Peyer's patch (tissue), 4 donors: ENCODE measurements at regions not wholly inside any gene's neighbourhood (a gene's known extent, or its start where the extent isn't known, plus 50 kb on each side); places are given as distances from the start of the nearest gene placed in this dataset.

Source experiments
- POLR2A ChIP-seq, 2 donors: fragments of 450-650 bp; IDR thresholded peaks; one replicate each; pipeline ENCODE4 v1.5.1; 2017; ENCODE audit warnings: antibody characterized with exemption in 2 of 2, mild to moderate bottlenecking in 2 of 2, moderate library complexity in 2 of 2
- TF ChIP-seq, protein P1 (sequence below), 6 experiments: fragments of 450-650 bp in 4 of 6; fragments of 200-600 bp in 2 of 6; sonication (generic) in 1 of 6; IDR thresholded peaks; one replicate each; pipeline ENCODE4 v1.5.1; 2017 to 2019; ENCODE audit warnings: antibody characterized with exemption in 6 of 6, mild to moderate bottlenecking in 3 of 6, moderate library complexity in 1 of 6

DNA sequence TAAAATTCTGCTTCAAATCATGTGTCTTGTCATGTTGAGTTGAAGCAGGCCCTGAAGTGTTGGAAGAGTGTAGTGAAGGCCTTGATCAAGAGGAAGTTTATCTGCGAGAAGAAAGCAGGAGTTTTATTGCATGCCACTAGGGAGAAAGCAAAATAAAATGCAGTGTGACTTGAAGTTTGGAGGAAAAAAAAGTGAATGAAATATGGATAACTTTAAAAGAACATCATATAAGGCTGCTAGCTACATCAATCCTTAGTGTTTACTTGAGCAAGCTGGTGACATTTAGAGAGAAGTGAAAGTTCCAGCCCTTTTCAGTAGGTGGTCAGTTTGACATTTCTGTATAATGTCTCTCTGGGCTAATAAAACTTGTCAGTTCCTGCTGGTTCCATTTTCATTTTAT lies 841.1 kb downstream of the TMTC2 start:
- TF ChIP-seq, protein P1, sequence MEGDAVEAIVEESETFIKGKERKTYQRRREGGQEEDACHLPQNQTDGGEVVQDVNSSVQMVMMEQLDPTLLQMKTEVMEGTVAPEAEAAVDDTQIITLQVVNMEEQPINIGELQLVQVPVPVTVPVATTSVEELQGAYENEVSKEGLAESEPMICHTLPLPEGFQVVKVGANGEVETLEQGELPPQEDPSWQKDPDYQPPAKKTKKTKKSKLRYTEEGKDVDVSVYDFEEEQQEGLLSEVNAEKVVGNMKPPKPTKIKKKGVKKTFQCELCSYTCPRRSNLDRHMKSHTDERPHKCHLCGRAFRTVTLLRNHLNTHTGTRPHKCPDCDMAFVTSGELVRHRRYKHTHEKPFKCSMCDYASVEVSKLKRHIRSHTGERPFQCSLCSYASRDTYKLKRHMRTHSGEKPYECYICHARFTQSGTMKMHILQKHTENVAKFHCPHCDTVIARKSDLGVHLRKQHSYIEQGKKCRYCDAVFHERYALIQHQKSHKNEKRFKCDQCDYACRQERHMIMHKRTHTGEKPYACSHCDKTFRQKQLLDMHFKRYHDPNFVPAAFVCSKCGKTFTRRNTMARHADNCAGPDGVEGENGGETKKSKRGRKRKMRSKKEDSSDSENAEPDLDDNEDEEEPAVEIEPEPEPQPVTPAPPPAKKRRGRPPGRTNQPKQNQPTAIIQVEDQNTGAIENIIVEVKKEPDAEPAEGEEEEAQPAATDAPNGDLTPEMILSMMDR (IDR thresholded peaks at IDR 0.05): no peak
- no peak for TF ChIP-seq POLR2A (IDR thresholded peaks at IDR 0.05)
